Brain pericyte (primary cell): ENCODE measurements at regions not wholly inside any gene's neighbourhood (a gene's known extent, or its start where the extent isn't known, plus 50 kb on each side); places are given as distances from the start of the nearest gene placed in this dataset.
"Not testable (repeated sequence)": the region's sequence is repeated elsewhere in the genome, so short reads cannot be mapped to it uniquely, and the experiment has no call there.

ENCODE experiments used
- DNase-seq: peaks from one replicate; pipeline ENCODE4 v3.0.0-alpha.2; 2012; ENCODE audit warnings: low read depth, low spot score

DNA sequence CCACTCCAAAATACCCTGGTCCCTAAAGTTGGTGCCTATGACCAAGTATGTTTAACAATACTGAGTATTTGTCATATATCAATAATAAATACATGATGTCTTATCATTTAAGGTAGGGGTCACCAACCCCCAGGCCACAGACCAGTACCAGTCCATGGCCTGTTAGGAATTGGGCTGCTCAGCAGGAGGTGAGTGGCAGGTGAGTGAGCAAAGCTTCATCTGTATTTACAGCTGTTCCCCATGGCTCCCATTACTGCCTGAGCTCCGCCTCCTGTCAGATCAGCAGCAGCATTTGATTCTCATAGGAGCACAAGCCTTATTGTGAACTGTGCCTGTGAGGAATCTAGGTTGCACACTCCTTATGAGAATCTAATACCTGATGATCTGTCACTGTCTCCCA lies 126.2 kb downstream of the HNRNPD start:
- no peak for DNase-seq

DNA sequence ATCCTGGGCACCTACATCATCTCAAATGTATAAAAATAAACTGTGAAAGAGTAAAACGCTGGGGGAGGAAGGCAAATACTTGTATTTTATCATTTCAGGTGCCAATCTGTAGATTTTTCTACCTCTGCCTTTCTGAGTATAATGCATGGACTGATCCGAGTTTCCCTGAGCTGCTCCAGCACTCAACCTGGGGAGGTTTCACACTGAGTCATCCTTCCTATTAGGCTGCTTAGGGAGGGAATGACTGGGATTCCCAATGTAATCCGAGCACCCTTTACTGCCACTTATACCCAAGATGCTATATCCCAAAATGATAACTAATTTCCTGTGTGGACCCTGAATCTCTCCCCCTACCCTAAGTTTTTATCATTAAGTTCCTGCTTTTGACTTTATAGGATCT lies 126.6 kb downstream of the HNRNPD start:
- no peak for DNase-seq

DNA sequence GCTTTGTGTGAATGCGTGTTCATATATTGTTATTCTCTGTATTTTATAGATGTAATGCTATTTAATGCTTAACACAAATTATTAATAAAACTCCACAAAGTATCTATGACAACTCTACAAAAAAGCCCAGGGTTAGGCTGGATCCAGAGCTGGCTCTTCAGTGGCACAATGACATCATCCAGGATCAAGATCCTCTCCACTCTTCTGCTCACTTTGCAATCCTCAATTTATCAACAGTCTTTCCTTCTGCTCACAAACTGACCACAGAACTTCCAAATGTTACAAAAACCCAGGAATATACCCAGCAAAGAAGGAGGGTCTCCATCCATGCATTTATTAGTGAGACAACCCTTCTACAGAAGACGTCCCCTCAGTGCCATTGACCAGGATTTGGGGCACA lies 132.3 kb downstream of the HNRNPD start:
- no peak for DNase-seq

DNA sequence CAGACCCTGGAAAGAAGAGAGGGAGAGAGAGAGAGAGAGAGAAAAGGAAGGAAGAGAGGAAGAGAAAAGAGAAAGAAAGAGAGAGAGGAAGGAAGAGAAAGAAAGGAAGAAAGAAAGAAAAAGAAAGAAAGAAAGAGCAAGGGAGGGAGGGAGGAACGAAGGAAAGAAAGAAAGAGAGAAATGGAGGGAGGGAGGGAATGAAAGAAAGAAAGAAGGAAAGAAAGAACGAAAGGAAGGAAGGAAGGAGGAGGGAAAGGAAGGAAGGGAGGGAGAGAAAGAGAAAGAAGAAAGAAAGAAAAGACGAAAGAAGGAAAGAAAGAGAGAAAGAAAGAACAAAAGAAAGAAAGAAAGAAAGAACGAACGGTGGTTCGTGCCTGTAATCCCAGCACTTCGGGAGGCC lies 133.4 kb downstream of the HNRNPD start:
- no peak for DNase-seq

DNA sequence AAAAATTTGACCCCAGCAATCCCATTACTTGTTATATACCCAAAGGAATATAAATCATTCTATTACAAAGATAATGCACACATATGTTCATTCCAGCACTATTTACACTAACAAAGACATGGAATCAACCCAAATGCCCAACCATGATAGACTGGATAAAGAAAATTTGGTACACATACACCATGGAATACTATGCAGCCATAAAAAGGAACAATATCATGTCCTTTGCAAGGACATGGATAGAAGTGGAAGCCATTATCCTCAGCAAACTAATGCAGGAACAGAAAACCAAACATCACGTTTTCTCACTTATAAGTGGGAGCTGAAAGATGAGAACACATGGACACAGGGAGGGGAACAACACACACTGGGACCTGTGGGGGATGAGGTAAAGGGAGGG lies 136.6 kb downstream of the HNRNPD start:
- not testable (repeated sequence) for DNase-seq

DNA sequence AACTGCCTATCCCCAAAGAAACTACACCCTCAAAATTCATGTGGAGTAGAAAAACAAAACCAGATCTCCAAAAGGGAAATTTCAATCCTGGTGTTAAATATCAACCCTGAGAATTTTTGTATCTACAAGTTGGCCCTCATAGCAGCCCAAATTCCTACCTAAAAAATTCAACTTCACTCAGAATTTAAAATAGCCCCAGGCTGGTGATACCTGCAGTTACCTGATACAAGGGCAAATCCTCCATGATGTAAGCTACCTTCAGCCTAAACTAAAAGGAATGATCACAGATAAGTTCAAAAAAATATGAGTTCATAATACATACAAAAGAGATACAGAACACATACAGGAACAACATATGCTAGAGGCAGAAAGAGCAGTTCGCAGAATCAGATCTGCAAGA lies 138.4 kb downstream of the HNRNPD start:
- no peak for DNase-seq

DNA sequence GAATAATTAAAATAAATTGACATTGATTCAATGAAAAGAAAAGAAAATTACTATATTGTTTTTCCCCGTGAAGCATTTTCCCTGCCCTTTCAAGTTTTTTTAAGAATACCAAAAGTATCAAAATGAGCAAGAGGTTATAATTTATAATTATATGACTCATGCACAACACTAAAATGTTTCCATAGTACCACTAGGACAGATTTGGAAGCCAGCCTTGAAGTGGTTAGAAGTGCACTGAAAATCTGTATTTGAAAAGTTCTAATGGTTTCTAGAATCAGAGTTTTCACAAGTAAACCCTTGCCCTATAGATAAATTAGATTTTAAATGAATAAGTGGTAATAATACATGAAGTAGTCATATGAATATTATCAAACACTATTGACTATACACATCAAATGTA lies 140.9 kb downstream of the HNRNPD start:
- DNase-seq: no peak

DNA sequence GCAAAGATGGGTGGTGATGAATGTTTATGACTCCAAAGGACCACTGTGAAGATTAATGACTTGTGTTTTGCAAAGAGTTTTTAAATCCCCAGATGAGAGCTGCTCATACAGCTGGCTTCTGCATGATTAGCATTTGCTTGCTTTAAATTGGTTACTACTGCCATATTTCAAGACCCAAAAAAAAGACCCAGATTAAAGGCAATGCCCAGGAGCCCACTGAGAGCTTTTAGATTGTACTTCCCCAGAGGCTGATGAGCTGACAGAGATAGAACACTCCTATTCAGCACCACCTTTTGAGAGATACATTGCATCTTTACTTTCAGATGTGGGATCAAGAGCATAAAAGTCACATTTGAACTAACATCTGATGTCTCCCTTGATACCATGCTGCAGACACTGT lies 142.0 kb downstream of the HNRNPD start:
- DNase-seq: no peak

DNA sequence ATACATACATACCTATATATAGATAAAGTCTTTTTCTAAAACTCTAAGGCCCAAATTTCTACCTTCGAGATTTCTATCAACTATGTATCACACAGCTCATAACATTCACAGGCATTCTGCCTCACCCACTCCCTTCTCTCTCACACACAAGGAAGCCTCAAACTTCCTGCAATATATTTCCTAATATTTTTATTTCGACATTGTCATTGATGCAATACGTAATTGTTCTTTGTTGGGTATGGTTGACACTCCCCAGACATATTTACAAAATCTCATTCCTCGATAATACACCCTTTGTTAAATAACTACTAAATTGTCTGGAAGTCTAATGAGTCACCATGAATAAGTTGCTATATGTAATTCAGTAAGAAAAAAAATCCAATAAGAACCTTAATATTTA lies 143.5 kb downstream of the HNRNPD start:
- DNase-seq: no peak

DNA sequence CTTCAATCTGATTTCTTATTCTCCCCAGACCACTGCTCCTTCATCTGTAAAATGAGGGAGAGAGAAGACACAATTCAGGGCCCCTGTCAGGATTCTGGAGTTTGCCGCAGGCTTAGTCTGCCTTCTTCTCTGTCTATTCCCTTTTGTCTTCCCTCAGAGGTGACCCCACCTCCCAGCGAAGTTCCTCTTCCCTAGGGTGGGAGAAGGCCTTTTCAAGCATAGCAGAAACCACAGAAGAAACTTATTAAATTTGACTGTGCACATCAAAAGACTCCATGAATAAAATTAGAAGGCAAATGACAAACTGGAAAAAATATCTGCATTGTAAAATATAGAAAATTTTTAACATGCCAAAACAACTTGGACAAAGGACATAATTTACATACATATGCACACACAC lies 148.8 kb downstream of the HNRNPD start:
- DNase-seq: no peak

DNA sequence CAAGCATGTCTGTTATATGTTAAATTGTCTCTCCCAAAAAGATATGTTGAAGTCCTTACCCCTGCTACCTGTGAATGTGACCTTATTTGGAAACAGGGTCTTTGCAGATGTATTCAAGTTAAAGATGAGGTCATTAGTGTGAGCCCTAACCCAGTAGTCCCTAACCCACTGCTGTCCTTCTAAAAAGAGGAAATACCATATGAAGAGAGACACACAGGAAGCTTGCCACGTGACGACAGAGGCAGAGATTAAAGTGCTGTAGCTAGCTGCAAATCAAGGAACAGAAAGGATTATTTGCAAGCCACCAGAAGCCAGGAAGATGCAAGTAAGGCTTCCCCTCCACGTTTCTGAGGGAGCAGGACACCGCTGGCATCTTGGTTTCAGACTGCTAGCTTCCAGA lies 150.1 kb downstream of the HNRNPD start:
- DNase-seq: no peak

DNA sequence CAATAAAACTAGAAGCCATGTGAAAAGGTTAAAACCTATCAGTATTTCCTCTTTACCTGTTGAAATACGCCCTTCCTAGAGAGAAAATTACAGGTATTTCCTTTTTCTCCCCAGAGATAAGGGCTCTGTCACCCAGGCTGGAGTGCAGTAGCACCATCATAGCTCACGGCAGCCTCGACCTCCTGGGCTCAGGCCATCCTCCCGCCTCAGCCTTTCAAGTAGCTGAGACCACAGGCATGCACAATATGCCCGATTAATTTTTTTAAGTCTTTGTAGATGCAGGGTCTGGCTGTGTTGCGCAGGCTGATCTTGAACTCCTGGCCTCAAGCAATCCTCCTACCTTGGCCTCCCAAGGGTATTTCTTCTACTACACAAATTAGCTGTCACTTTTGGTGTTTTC lies 154.4 kb downstream of the HNRNPD start:
- no peak for DNase-seq

DNA sequence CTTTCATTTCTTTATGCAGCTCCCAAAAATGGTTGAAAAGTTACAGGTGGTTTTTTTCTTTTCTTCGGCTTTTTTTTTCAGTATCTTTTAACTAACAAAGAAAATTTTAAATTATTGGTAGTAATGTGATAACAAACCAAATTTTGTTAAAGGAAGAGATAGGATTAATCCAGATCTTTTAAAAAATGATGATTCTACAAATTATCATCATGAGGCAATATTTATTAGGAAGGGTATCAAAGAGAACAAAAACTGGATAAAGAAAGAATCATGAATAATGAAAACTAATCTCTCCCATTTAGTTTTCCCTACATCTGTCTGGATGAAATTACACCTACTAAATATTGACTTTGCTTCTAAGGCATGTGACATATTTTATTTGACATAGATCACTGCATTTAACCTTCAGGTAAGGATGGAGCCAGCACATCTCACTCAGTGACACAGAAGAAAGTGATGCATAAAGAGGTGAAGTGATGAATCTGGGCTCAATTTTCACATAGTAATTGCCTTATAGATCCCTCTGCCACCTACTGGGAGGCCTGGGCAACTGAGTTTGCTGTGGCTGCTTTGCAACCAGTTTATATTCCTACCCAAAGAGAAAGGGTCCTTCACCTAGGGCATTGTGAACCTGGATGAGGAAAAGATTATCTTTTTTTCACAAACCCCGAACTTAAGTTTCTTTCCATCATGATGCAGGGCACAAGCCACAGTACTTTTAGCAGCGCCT lies 155.6 kb downstream of the HNRNPD start:
- DNase-seq: no peak

DNA sequence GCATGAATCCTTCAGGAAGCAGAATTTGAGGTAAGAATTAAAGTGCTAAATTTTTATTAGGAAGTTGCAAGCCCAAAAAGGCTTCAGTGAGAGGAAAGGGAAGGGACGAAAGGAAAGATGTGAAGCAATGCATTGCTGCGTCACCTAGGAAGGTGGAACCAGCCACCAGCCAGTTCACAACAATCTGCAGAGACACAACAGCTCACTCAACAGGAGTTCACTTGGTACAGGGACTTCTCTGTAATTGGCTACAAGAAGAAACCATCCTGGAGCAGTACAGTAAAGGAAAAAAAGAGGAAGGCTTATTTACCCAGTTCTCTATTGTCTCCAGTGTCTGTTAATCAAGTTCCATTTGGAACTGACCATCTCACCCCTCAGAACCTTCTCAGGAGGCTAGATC lies 157.6 kb downstream of the HNRNPD start:
- DNase-seq: no peak

DNA sequence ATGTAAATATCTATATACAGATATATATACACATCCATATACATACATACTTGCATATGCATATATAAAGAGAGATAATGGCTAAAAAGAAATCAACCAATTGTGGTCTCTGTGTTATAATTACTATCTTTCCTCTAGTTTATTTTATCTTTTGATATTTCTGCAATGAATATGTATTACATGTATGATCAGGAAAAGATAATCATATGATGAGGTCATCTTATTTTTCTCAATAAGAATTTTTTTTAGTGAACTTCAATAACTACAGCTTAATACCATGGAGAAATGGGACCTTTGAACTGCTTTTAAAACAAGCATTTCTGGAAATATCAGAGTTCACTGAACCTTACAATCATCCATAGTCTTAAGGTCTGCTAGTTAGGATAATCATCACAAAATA lies 158.0 kb downstream of the HNRNPD start:
- DNase-seq: no peak

DNA sequence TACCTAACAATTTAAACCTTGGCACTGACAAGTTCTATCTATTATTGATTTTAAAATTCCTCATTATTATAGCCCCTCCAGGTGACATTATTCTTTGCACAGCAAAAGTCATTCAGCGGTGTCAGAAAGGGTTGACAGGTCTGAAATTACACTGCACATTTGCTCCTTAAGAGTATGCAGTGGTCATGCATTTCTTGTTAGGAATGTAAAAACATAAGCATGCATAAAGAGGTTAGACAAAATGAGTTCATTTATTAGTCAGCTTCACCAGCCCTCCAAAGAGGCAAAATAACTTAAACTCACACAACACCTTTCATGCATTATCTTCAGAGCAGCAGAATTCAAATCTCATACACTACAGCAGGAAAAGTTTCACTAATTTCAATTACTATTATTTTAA lies 158.8 kb downstream of the HNRNPD start:
- no peak for DNase-seq

DNA sequence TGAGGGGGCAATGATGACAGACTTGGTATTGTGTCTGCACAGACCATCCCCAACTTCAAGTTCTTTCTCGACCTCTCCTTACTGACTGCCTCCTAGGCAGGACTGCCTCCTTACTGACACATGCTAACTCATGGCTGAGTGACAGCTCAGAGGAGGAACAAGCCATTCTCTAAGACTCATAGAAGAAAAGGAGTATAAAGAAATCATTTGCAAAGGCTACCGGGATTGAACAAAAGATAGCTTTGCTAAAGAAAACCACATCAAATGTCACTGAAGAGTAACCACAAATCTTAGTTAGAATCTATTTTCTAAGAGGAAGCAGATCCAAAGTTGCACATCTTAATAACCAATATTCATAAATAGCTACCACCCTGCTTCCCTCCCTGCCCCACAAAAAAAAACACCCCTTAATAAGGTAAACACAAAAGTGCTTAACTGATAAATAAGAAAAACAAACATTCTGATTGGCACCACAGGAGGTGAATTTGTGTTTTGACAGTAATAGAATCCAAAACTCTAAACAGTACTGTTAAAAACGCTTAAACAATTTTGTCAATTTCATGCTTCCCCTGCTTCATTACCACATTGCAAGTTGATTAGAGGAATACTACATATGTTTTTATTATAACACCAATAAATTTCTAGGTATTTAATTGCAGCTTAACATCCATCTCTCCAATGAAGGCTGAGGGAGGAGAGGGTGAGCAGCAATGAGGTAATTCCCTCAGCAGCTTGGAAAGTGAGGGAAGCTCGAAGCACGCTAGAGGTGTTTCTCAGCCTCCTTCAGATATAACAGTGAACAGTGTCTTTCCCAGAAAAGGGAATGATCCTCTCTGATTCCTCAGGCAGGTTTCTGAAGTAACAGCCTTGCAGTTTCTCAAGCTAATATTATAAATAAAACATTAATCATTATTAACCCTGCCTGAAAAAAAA lies 160.0 kb downstream of the HNRNPD start:
- DNase-seq: no peak

DNA sequence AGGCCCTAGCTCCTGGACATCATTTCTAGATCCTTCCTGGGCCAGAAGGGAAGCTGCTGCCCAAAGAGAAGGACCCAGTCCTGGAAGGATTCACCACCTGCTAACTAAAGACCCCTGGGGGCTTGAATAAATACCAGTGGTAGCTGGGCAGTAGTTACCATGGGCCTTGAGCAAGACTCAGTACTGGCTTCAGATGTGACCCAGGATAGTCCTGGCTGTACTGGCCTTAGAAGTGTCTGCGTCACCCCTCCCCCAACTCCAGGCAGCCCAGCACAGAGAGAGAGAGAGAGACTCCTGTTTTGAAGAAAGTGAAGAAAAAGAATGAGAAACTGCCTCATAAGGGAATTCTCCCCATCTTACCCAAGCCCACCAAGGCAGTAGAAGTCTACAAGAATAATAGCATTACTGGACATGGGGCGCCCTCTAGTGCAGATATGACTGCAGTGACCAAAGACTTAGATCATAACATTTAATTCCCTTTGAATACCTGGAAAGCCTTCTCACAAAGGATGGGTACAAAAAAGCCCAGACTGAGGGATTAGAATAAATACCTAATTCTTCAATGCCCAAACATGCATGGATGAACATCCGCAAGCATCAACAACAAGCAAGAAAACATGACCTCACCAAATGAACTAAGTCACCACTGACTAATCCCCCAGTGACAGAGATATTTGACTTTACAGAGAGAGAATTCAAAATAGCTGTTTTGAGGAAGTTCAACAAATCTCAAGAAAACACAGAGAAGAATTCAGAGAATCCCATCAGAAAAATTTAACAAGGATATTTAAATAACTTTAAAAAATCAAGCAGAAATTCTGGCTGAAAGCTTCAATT lies 171.8 kb downstream of the HNRNPD start:
- DNase-seq: no peak

DNA sequence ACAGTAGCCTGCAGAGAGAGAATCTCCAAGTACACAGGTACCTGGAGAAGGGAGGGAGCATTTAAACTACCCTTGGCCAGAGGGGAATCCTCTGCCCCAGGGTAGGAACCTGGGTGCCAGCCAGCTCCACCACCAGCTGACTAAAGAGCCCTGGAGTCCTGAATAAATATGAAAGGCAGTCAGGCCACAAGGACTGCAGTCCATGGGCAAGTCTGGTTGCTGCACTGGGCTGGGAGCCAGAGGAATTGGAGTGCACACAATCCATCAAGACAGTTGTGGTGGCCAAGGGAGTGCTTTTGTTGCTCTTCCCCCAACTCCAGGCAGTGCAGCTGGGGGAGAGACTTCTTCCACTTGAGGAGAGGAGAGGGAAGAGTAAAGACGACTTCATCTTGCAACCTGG lies 172.5 kb downstream of the HNRNPD start:
- no peak for DNase-seq

DNA sequence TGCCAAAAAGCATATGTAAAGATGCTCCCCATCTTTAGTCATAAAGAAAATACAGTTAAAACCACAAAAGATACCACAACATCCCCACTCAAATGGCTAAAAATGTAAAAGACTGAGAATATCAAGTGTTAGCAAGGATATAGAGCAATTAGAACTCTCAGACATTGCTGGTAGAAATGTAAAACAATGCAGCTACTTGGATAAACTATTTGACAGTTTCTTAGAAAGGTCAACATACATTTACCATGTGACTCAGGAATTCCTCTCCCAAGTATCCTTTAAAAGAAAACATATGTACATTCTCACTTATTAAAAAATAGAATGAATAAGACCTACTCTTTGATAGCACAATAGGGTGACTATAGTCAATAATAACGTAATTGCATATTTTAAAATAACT lies 173.7 kb downstream of the HNRNPD start:
- DNase-seq: no peak

DNA sequence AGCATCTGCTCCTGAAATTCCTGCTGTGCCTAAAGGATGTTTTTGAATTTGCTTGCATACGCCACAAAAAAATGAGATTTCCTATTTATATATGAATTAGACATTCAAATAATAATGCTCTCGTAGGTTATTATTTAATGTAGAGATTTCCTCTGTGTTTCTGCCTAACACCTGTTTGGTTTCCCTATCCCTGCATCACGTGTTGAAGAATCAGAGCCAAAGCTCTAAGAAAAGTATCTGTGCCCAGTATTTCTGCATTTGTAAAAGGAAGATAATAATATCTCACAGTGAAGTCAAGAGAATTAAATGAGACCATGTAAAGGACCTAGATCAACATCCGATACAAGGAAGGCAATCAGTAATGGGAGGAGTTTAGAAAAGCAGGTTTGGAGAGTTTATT lies 179.5 kb downstream of the HNRNPD start:
- no peak for DNase-seq

DNA sequence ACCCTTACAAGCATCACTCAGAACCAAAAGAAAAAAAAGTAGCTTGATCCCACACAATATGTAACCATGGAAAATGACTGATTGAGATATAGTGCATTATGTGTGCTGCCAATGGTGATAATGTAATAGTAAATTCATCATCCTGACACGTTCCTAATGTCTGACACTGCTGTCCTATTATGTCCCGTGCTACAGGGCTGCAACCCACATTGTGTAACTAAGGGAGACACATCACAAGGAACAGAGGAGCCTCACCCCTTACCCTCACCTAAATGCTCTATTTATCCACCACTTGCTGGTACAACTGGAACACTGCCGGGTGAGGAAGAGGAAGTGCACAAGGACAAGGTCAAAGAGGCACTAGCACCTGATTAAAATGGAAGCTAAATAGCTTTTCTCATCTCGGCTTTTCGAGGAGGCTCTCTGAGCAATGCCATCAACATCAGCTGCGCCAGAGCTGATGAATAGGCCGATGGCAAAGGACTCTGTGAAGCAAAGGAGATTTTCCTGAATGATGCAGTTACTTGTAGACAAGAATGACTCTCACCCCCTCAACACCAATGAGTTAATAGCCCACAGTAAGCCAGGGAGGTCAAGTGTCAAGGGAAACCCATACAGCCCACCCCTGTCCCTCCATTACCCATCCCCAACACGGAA lies 181.6 kb downstream of the HNRNPD start:
- no peak for DNase-seq
